K562 (cell line): ENCODE measurements at regions not wholly inside any gene's neighbourhood (a gene's known extent, or its start where the extent isn't known, plus 50 kb on each side); places are given as distances from the start of the nearest gene placed in this dataset.

Source experiments
- ARID1B ChIP-seq: fragments of 450-650 bp; IDR thresholded peaks from 2 replicates; pipeline ENCODE4 v1.6.1; 2016; ENCODE audit warnings: antibody characterized with exemption, mild to moderate bottlenecking, inconsistent platforms
- BRF2 ChIP-seq: IDR thresholded peaks from 3 replicates; pipeline ENCODE4 v1.6.1; 2011; ENCODE audit warnings: borderline replicate concordance, mild to moderate bottlenecking; ENCODE audit not compliant: insufficient read length, insufficient read depth
- CEBPZ ChIP-seq: fragments of 150-350 bp; IDR thresholded peaks from 2 replicates; pipeline ENCODE4 v1.6.1; 2014; ENCODE audit warnings: low read depth, mild to moderate bottlenecking, low read length, borderline replicate concordance
- FIP1L1 ChIP-seq: fragments of 200-400 bp; formaldehyde crosslinking; IDR thresholded peaks from 2 replicates; pipeline ENCODE4 v1.6.1; 2018; ENCODE audit warnings: mild to moderate bottlenecking, low read depth, low read length; ENCODE audit not compliant: poor library complexity, severe bottlenecking
- GABPB2 ChIP-seq: fragments of 250-450 bp; sonication (Bioruptor Pico); conservative IDR thresholded peaks from 2 replicates; pipeline ENCODE4 v1.5.1; 2021; ENCODE audit warnings: mild to moderate bottlenecking
- KAT7 ChIP-seq: sonication (generic); formaldehyde crosslinking; IDR thresholded peaks from 2 replicates; pipeline ENCODE4 v1.8.0; 2022; ENCODE audit warnings: missing genetic modification reagents, mild to moderate bottlenecking, borderline replicate concordance
- KAT8 ChIP-seq: fragments of 450-650 bp; IDR thresholded peaks from 2 replicates; pipeline ENCODE4 v1.6.1; 2016; ENCODE audit warnings: low read depth, mild to moderate bottlenecking
- PHB ChIP-seq: fragments of 250-450 bp; sonication (Bioruptor Pico); IDR thresholded peaks from 2 replicates; pipeline ENCODE4 v1.5.0; 2021
- POLR2G ChIP-seq: fragments of 200-400 bp; formaldehyde crosslinking; IDR thresholded peaks from 2 replicates; pipeline ENCODE4 v1.6.1; 2017; ENCODE audit warnings: low read depth, mild to moderate bottlenecking, antibody characterized with exemption, low read length, moderate library complexity
- REST ChIP-seq, 2 experiments: fragments of 450-650 bp; formaldehyde crosslinking in 1 of 2; IDR thresholded peaks; 2 replicates each; pipeline versions ENCODE4 v1.4.0 to v1.6.1; 2014 to 2020; ENCODE audit warnings: mild to moderate bottlenecking in 2 of 2, borderline replicate concordance in 1 of 2, low read depth in 1 of 2
- TCF7 ChIP-seq: sonication (generic); IDR thresholded peaks from 2 replicates; pipeline ENCODE4 v1.6.1; 2016; ENCODE audit warnings: antibody characterized with exemption, borderline replicate concordance
- THRAP3 ChIP-seq: fragments of 450-650 bp; IDR thresholded peaks from 2 replicates; pipeline ENCODE4 v1.6.1; 2016; ENCODE audit warnings: mild to moderate bottlenecking, inconsistent platforms, borderline replicate concordance
- ZNF165 ChIP-seq: fragments of 250-450 bp; sonication (Bioruptor Pico); IDR thresholded peaks from 2 replicates; pipeline ENCODE4 v1.4.0; 2020; ENCODE audit warnings: borderline replicate concordance
- ZNF668 ChIP-seq: fragments of 250-450 bp; sonication (Bioruptor Pico); IDR thresholded peaks from 2 replicates; pipeline ENCODE4 v1.8.0; 2022; ENCODE audit warnings: mild to moderate bottlenecking, inconsistent platforms
- ZNF707 ChIP-seq: fragments of 250-450 bp; sonication (Bioruptor Pico); conservative IDR thresholded peaks from 2 replicates; pipeline ENCODE4 v1.8.0; 2022; ENCODE audit warnings: inconsistent platforms, mild to moderate bottlenecking, moderate library complexity

- TF ChIP-seq BRF2 = no peak
- TF ChIP-seq POLR2G = no peak
- no peak; the same call in 1 of the 2 replicates for TF ChIP-seq TCF7
- 0 out of 2 replicates have a peak, but pooled peaks have one; percentile 34 for TF ChIP-seq ZNF668 (CRISPR knock-in tag)
- peak; percentile 35; the same call in 1 of the 2 replicates for TF ChIP-seq REST (IDR thresholded peaks at IDR 0.05; ENCODE audit: borderline replicate concordance)
- TF ChIP-seq REST (CRISPR knock-in tag; IDR thresholded peaks at IDR 0.05; ENCODE audit: low read depth) = no peak
- TF ChIP-seq ZNF707 (CRISPR knock-in tag) = no peak
- no peak for TF ChIP-seq FIP1L1
- no peak for TF ChIP-seq GABPB2 (CRISPR knock-in tag)
- TF ChIP-seq THRAP3 = 0 out of 2 replicates have a peak, but pooled peaks have one; percentile 14
- peak; percentile 31; the same call in 1 of the 2 replicates for TF ChIP-seq ARID1B
- no peak for TF ChIP-seq KAT7 (CRISPR knock-in tag)
- TF ChIP-seq ZNF165 (CRISPR knock-in tag) = no peak
- TF ChIP-seq KAT8 = no peak
- no peak for TF ChIP-seq PHB (CRISPR knock-in tag)
- no peak for TF ChIP-seq CEBPZ
Observed at GRCh38 chr6:27672113-27672799, 199.4 kb upstream of the ZNF184 start (continued).
